GM12878 (cell line): ENCODE measurements at regions not wholly inside any gene's neighbourhood (a gene's known extent, or its start where the extent isn't known, plus 50 kb on each side); places are given as distances from the start of the nearest gene placed in this dataset.

Experiments used
- CREM ChIP-seq: IDR thresholded peaks from 2 replicates; pipeline ENCODE4 v1.6.1; 2014; ENCODE audit warnings: antibody characterized with exemption, low read depth
- EP300 ChIP-seq, 2 experiments: fragments of 150-350 bp in 1 of 2; IDR thresholded peaks; 2 replicates each; pipeline ENCODE4 v1.6.1; 2011 to 2012; ENCODE audit warnings: low read depth in 2 of 2, low read length in 2 of 2, borderline replicate concordance in 1 of 2, improper control_type of control experiment in 1 of 2, inconsistent platforms in 1 of 2; ENCODE audit not compliant: control insufficient read depth in 1 of 2
- EZH2 ChIP-seq: IDR thresholded peaks from 2 replicates; pipeline ENCODE4 v1.6.1; 2012; ENCODE audit warnings: low read depth, mild to moderate bottlenecking, control low read depth, inconsistent platforms, low read length, borderline replicate concordance; ENCODE audit not compliant: control insufficient read depth
- LARP7 ChIP-seq: fragments of 450-650 bp; IDR thresholded peaks from 2 replicates; pipeline ENCODE4 v1.6.1; 2017; ENCODE audit warnings: mild to moderate bottlenecking
- POLR2A ChIP-seq: IDR thresholded peaks from 2 replicates; pipeline ENCODE4 v1.6.1; 2011; ENCODE audit warnings: low read depth, mild to moderate bottlenecking, low read length
- POLR2AphosphoS2 ChIP-seq: IDR thresholded peaks from 2 replicates; pipeline ENCODE4 v1.6.1; 2011; ENCODE audit warnings: low read depth, mild to moderate bottlenecking, low read length, improper control_type of control experiment, moderate library complexity
- RFX5 ChIP-seq: IDR thresholded peaks from 2 replicates; pipeline ENCODE4 v1.6.1; 2011; ENCODE audit warnings: low read depth, low read length, improper control_type of control experiment
- SIN3A ChIP-seq: IDR thresholded peaks from 2 replicates; pipeline ENCODE4 v1.6.1; 2012; ENCODE audit warnings: low read depth, low read length, improper control_type of control experiment
- TF ChIP-seq, protein P1 (sequence below): IDR thresholded peaks from 2 replicates; pipeline ENCODE4 v1.6.1; 2011; ENCODE audit warnings: mild to moderate bottlenecking, low read depth, low read length, moderate library complexity; ENCODE audit not compliant: insufficient replicate concordance

DNA sequence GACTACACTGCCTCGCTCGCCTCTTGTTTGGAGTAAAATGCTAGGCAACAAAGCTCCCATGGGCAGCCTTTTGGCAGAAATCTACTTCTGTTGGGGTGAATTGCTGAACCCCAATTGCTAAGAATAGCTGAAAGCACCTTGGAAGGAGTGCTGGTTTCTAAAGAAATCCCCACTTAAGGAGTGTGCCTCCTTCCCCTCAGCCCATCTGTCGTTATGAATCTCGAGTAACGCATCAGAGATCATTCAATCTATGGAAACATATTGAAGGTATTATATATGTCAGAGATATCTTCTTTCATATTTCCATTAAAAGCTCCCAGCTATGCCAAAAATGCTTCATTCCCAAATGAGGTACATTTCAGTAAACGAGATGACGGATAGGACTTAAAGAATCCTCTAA lies 229.6 kb upstream of the BLID start:
- TF ChIP-seq EZH2: no peak
- TF ChIP-seq SIN3A: no peak
- TF ChIP-seq CREM: no peak
- TF ChIP-seq LARP7: no peak
- TF ChIP-seq POLR2AphosphoS2: no peak
- no peak for TF ChIP-seq RFX5
- TF ChIP-seq, protein P1, sequence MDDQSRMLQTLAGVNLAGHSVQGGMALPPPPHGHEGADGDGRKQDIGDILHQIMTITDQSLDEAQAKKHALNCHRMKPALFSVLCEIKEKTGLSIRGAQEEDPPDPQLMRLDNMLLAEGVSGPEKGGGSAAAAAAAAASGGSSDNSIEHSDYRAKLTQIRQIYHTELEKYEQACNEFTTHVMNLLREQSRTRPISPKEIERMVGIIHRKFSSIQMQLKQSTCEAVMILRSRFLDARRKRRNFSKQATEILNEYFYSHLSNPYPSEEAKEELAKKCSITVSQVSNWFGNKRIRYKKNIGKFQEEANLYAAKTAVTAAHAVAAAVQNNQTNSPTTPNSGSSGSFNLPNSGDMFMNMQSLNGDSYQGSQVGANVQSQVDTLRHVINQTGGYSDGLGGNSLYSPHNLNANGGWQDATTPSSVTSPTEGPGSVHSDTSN: no peak
- TF ChIP-seq EP300 (IDR thresholded peaks at IDR 0.05; ENCODE audit: borderline replicate concordance in 1 of 2, control insufficient read depth in 1 of 2, low read depth in 2 of 2, low read length in 2 of 2): no peak
- TF ChIP-seq POLR2A: no peak
